GM23338 (cell line): ENCODE measurements at regions not wholly inside any gene's neighbourhood (a gene's known extent, or its start where the extent isn't known, plus 50 kb on each side); places are given as distances from the start of the nearest gene placed in this dataset.

Experiments used
- CTCF ChIP-seq, 2 experiments: fragments of 200-600 bp in 1 of 2; sonication (generic) in 1 of 2; conservative IDR thresholded peaks; 2 replicates each; pipeline versions ENCODE4 v1.5.1 to v1.6.1; 2016 to 2017; ENCODE audit warnings: antibody characterized with exemption in 2 of 2, low read depth in 2 of 2, mild to moderate bottlenecking in 2 of 2, moderate library complexity in 1 of 2
- EZH2 ChIP-seq: fragments of 200-600 bp; sonication (generic); IDR thresholded peaks from one replicate; pipeline ENCODE4 v1.8.0; 2017; ENCODE audit warnings: antibody characterized with exemption, mild to moderate bottlenecking, low read depth; ENCODE audit not compliant: unreplicated experiment
- JUNB ChIP-seq: IDR thresholded peaks from one replicate; pipeline ENCODE4 v1.6.1; 2016; ENCODE audit warnings: antibody characterized with exemption; ENCODE audit not compliant: unreplicated experiment
- POLR2AphosphoS5 ChIP-seq: IDR thresholded peaks from 2 replicates; pipeline ENCODE4 v1.6.1; 2016; ENCODE audit warnings: antibody characterized with exemption, low read depth

- TF ChIP-seq POLR2AphosphoS5 (no peak), CTCF (conservative IDR thresholded peaks at IDR 0.05; ENCODE audit: low read depth in 2 of 2) (no peak), EZH2 (no peak), JUNB (no peak)
These were observed 103.9 kb upstream of the COL24A1 start for GRCh38 chr1:86260476-86260875.
